LoVo (cell line): ENCODE measurements at regions not wholly inside any gene's neighbourhood (a gene's known extent, or its start where the extent isn't known, plus 50 kb on each side); places are given as distances from the start of the nearest gene placed in this dataset.

Experiments
- DNase-seq: peaks from one replicate; pipeline ENCODE4 v3.0.0-alpha.2; 2016; ENCODE audit warnings: low spot score

GRCh38 chr4:163871078-163871477, 376.6 kb downstream of the TMA16 start:
- DNase-seq = no peak

- DNase-seq = no peak
These were observed 380.8 kb downstream of the TMA16 start for GRCh38 chr4:163875327-163875726.

DNA sequence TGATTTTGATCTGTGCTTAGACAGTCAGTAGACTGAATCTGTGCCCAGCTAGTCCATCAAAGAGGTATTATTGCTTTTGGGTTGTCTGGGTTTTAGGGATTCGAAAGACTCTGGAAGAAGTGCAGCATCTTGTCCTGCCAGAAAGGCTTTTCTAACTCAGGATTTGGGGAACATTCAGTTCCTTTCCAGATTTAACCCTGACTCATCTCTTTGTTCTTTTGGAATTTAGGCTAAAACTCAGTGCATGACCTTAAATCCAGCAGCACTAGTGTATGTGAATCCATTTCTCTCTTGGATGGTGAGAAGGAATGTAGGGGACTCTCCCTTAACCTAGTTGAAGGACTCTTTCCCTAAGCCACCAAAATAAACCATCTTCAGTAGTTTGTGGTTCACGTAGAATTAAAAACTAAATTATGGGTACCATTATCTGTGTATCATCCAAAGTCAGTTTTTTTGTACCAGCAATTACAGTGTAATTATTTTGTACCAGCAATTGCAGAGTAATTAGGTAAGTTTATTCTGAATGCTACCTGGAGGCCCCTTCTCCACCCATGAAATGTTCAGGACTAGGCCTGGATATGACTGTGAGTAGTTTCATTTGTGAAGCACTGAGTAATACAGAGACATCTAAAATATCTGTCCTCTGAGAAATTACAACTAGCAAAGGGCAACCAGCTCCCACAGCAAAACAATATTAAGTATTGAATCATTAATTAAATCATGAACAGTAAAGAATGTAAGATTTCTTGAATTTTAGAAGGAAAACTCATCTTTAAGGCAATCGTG, 384.0 kb downstream of the TMA16 start:
- DNase-seq = no peak

GRCh38 chr4:163892417-163892816, 397.9 kb downstream of the TMA16 start:
- no peak for DNase-seq

GRCh38 chr4:163895378-163896005, 401.0 kb downstream of the TMA16 start:
- DNase-seq = no peak

- no peak for DNase-seq
These were observed 406.8 kb downstream of the TMA16 start for GRCh38 chr4:163901319-163901718.

DNA sequence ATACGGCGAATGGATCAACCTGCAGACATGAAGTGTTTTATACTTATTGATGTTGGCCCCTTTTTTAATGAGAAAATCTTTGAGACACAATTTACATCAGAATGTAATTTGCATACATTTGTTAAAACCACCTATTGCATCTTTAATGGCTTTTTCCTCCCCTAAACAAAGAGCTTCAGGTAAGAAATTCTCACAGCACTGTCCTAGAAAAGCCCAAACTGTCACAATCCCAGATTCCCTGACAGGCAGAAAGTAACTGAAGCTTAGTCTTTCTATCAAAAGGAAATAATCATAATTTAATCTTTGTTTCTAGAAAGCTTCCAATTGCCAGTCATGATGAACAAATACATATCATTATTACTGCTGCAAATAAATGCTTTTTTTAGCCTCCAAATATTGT, 407.9 kb downstream of the TMA16 start:
- no peak for DNase-seq

GRCh38 chr4:163911891-163912290, 417.4 kb downstream of the TMA16 start:
- DNase-seq = no peak

GRCh38 chr4:163913571-163913970, 419.1 kb downstream of the TMA16 start:
- DNase-seq = no peak

DNA sequence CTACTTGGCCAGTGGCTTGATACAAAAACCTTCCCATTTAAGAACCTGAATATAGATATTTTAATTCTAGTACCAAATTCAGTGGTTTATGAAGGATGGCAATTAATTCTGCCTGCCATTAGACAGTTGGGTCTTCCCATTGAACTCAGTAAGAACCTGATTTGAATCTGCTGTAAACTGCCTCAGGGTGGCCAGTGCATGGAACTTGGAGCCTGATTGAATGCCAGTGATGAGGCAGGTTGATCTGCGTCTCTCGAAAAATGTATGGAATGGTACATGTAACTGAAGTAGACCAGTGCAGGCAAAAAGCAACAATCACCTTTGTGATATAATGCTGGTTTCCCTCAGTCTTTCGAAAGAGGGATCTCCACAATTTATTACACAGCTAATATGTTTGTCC, 421.4 kb downstream of the TMA16 start:
- no peak for DNase-seq

DNA sequence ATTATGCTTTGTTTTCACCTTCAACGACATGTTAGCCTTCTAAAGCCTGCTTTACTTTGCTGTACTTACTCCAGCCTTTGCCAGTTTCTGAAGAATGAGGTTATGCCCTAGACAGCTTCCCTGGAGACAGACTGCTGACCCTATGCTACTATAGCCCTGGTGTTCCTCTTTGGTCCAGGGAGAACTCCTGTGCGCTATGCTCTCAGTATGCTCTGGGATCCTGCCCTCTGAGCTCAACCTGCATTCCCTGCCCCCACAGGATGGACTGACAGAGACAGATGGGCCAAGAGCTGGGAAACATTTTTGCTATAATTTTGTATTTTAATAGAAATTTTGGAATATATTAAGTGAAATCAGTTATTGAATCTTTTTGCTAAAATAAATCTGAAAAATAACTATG, 425.9 kb downstream of the TMA16 start:
- no peak for DNase-seq

- no peak for DNase-seq
These were observed 427.8 kb downstream of the TMA16 start for GRCh38 chr4:163922302-163922701.

GRCh38 chr4:163923092-163923491, 428.6 kb downstream of the TMA16 start:
- no peak for DNase-seq

DNA sequence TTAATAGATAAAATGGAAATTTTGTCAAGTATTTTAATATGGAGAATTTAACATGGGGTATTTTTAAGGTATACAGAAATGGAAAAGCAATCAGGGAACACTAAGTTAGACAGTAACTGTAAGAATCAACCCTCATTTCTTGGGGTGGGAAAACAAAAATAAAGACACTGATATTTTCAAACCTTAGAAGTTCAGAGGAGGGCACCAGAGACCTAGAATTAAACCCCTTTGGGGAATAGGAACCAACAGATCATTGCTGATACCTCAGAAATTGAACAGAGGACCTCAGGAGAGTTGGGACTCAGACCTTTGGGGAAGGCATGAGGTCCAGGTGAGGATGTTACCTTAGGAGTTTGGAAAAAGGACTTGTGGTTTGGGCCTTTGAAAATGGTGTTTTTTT, 435.6 kb downstream of the TMA16 start:
- DNase-seq = no peak

DNA sequence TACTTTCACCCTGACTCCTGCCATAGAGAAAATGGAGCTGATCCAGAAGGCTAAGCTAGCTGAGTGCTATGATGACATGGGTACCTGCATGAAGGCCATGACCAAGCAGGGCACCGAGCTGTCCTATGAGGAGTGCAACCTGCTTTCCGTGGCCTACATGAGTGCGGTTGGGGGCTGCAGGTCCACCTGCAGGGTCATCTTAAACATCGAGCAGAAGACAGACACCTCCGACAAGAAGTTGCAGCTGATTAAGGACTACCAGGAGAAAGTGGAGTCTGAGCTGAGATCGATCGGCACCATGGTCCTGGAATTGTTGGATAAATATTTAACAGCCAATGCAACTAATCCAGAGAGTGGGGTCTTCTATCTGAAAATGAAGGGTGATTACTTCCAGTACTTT, 438.0 kb downstream of the TMA16 start:
- DNase-seq = no peak

DNA sequence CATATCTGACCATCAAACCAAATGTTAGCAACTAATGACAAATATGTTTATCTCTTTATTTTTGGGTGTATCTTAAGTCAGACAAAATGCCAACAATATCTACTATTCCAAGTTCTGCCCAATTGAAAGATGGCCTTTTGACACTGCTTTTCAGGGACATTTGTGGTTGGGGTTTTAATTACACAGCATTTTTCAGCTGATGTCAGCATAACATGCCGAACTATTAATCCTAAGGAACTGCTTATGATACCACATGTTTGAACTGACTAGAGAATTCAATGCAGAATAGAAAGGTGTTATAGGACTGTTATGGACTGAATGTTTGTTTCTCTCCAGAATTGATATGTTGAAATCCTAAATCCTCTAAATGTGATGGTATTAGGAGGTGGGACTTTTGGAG, 445.1 kb downstream of the TMA16 start:
- DNase-seq = no peak

GRCh38 chr4:163941221-163941905, 446.9 kb downstream of the TMA16 start:
- no peak for DNase-seq

- no peak for DNase-seq
These were observed 454.5 kb downstream of the TMA16 start for GRCh38 chr4:163948920-163949455.

GRCh38 chr4:163949976-163950601, 455.6 kb downstream of the TMA16 start:
- DNase-seq = no peak

- DNase-seq = no peak
These were observed 460.8 kb downstream of the TMA16 start for GRCh38 chr4:163955288-163955687.

- no peak for DNase-seq
These were observed 464.3 kb downstream of the TMA16 start for GRCh38 chr4:163958751-163959150.

- DNase-seq = no peak
These were observed 465.4 kb downstream of the TMA16 start for GRCh38 chr4:163959932-163960331.

DNA sequence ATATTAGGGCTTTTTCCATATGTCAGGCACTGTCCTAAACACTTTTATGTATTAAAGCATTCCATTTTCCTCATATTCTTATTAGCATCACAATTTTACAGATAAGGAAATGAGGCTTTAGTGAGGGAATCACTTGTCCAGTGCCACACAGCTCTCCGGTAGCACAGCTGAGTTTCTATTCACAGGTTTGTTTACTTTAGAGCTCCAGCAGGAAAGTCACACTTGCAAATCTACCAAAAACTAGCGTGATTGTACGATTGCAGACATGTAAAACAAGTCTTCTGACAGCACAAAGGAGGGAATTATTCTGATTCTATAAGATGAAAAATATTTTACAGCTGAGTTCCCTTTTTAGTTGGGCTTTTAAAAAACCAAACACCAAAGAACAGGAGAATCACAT, 472.1 kb downstream of the TMA16 start:
- no peak for DNase-seq
